GM23338 (cell line): ENCODE measurements at regions not wholly inside any gene's neighbourhood (a gene's known extent, or its start where the extent isn't known, plus 50 kb on each side); places are given as distances from the start of the nearest gene placed in this dataset.
"Not testable (repeated sequence)": the region's sequence is repeated elsewhere in the genome, so short reads cannot be mapped to it uniquely, and the experiment has no call there.

Source experiments
- ATAC-seq: fragments of 200-7000 bp; cut with Tn5 transposase; 3 replicates; pipeline ENCODE4 v1.9.1; 2020
- DNase-seq: peaks from one replicate; pipeline ENCODE4 v3.0.0-alpha.2; 2015; ENCODE audit warnings: low spot score
- H2AFZ ChIP-seq: fragments of 200-600 bp; sonication (generic); 2 replicates; pipeline ENCODE4 v1.8.0; 2016; ENCODE audit warnings: antibody characterized with exemption, mild to moderate bottlenecking, moderate library complexity
- H3F3A ChIP-seq: fragments of 200-600 bp; sonication (generic); replicated peaks from 2 replicates; pipeline ENCODE4 v1.8.0; 2017; ENCODE audit warnings: antibody characterized with exemption, mixed run types, low read depth
- H3K27ac ChIP-seq: fragments of 200-600 bp; sonication (generic); 2 replicates; pipeline ENCODE4 v1.6.1; 2016; ENCODE audit warnings: low read depth
- H3K27me3 ChIP-seq: fragments of 200-600 bp; sonication (generic); 2 replicates; pipeline ENCODE4 v1.8.0; 2016; ENCODE audit warnings: mild to moderate bottlenecking, mixed run types, moderate library complexity; ENCODE audit not compliant: insufficient read depth
- H3K36me3 ChIP-seq: fragments of 200-600 bp; sonication (generic); 2 replicates; pipeline ENCODE4 v1.8.0; 2016; ENCODE audit warnings: mild to moderate bottlenecking; ENCODE audit not compliant: insufficient read depth
- H3K4me1 ChIP-seq: fragments of 200-600 bp; sonication (generic); 2 replicates; pipeline ENCODE4 v1.8.0; 2016; ENCODE audit warnings: mild to moderate bottlenecking, moderate library complexity; ENCODE audit not compliant: insufficient read depth
- H3K4me2 ChIP-seq: fragments of 200-600 bp; sonication (generic); 2 replicates; pipeline ENCODE4 v1.7.1; 2017; ENCODE audit warnings: mixed run types
- H3K4me3 ChIP-seq: fragments of 200-600 bp; sonication (generic); 2 replicates; pipeline ENCODE4 v1.6.1; 2016; ENCODE audit warnings: mixed run types
- H3K79me2 ChIP-seq: fragments of 200-600 bp; sonication (generic); replicated peaks from 2 replicates; pipeline ENCODE4 v1.8.0; 2017; ENCODE audit warnings: mild to moderate bottlenecking; ENCODE audit not compliant: insufficient read depth
- H3K9me2 ChIP-seq: fragments of 200-600 bp; sonication (generic); 2 replicates; pipeline ENCODE4 v1.8.0; 2017; ENCODE audit not compliant: insufficient read depth
- H4K20me1 ChIP-seq: fragments of 200-600 bp; sonication (generic); replicated peaks from 2 replicates; pipeline ENCODE4 v1.8.0; 2017; ENCODE audit warnings: mild to moderate bottlenecking; ENCODE audit not compliant: insufficient read depth
- H3K27ac Mint-ChIP-seq: 2 replicates; pipeline ENCODE4 v1.8.0; 2020; ENCODE audit warnings: inconsistent platforms, mild to moderate bottlenecking, moderate library complexity, mixed read lengths
- H3K27me3 Mint-ChIP-seq: 3 replicates; pipeline ENCODE4 v1.8.0; 2022; ENCODE audit warnings: low read depth, mild to moderate bottlenecking, moderate library complexity, mixed read lengths, inconsistent platforms; ENCODE audit not compliant: insufficient read depth, poor library complexity
- H3K36me3 Mint-ChIP-seq: 3 replicates; pipeline ENCODE4 v1.8.0; 2021; ENCODE audit warnings: low read depth, mild to moderate bottlenecking, inconsistent platforms, moderate library complexity, mixed read lengths
- H3K4me1 Mint-ChIP-seq: 3 replicates; pipeline ENCODE4 v1.8.0; 2020; ENCODE audit warnings: mild to moderate bottlenecking, inconsistent platforms, mixed read lengths
- H3K4me3 Mint-ChIP-seq: 3 replicates; pipeline ENCODE4 v1.8.0; 2021; ENCODE audit warnings: moderate library complexity, mild to moderate bottlenecking, inconsistent platforms, mixed read lengths
- H3K9me3 Mint-ChIP-seq: 3 replicates; pipeline ENCODE4 v1.8.0; 2020; ENCODE audit warnings: moderate library complexity, mild to moderate bottlenecking, inconsistent platforms, mixed read lengths
- CTCF ChIP-seq, 2 experiments: fragments of 200-600 bp in 1 of 2; sonication (generic) in 1 of 2; conservative IDR thresholded peaks; 2 replicates each; pipeline versions ENCODE4 v1.5.1 to v1.6.1; 2016 to 2017; ENCODE audit warnings: antibody characterized with exemption in 2 of 2, low read depth in 2 of 2, mild to moderate bottlenecking in 2 of 2, moderate library complexity in 1 of 2
- ETS1 ChIP-seq: IDR thresholded peaks from 2 replicates; pipeline ENCODE4 v1.6.1; 2016; ENCODE audit warnings: antibody characterized with exemption
- EZH2phosphoT487 ChIP-seq: fragments of 200-600 bp; sonication (generic); IDR thresholded peaks from one replicate; pipeline ENCODE4 v1.8.1; 2018; ENCODE audit warnings: antibody characterized with exemption; ENCODE audit not compliant: unreplicated experiment
- NANOG ChIP-seq: IDR thresholded peaks from 2 replicates; pipeline ENCODE4 v1.6.1; 2016; ENCODE audit warnings: antibody characterized with exemption, borderline replicate concordance
- POLR2AphosphoS5 ChIP-seq: IDR thresholded peaks from 2 replicates; pipeline ENCODE4 v1.6.1; 2016; ENCODE audit warnings: antibody characterized with exemption, low read depth
- ZNF114 ChIP-seq: fragments of 250-450 bp; sonication (Bioruptor Pico); IDR thresholded peaks from 2 replicates; pipeline ENCODE4 v1.5.0; 2020; ENCODE audit warnings: mild to moderate bottlenecking, moderate library complexity
- ZNF331 ChIP-seq: fragments of 250-450 bp; sonication (Bioruptor Pico); IDR thresholded peaks from 2 replicates; pipeline ENCODE4 v1.5.0; 2020; ENCODE audit warnings: low read depth, mild to moderate bottlenecking, moderate library complexity
- TF ChIP-seq, protein P1 (sequence below): fragments of 250-450 bp; sonication (Bioruptor Pico); IDR thresholded peaks from 2 replicates; pipeline ENCODE4 v1.5.0; 2020; ENCODE audit warnings: mild to moderate bottlenecking, moderate library complexity

- TF ChIP-seq, protein P1, sequence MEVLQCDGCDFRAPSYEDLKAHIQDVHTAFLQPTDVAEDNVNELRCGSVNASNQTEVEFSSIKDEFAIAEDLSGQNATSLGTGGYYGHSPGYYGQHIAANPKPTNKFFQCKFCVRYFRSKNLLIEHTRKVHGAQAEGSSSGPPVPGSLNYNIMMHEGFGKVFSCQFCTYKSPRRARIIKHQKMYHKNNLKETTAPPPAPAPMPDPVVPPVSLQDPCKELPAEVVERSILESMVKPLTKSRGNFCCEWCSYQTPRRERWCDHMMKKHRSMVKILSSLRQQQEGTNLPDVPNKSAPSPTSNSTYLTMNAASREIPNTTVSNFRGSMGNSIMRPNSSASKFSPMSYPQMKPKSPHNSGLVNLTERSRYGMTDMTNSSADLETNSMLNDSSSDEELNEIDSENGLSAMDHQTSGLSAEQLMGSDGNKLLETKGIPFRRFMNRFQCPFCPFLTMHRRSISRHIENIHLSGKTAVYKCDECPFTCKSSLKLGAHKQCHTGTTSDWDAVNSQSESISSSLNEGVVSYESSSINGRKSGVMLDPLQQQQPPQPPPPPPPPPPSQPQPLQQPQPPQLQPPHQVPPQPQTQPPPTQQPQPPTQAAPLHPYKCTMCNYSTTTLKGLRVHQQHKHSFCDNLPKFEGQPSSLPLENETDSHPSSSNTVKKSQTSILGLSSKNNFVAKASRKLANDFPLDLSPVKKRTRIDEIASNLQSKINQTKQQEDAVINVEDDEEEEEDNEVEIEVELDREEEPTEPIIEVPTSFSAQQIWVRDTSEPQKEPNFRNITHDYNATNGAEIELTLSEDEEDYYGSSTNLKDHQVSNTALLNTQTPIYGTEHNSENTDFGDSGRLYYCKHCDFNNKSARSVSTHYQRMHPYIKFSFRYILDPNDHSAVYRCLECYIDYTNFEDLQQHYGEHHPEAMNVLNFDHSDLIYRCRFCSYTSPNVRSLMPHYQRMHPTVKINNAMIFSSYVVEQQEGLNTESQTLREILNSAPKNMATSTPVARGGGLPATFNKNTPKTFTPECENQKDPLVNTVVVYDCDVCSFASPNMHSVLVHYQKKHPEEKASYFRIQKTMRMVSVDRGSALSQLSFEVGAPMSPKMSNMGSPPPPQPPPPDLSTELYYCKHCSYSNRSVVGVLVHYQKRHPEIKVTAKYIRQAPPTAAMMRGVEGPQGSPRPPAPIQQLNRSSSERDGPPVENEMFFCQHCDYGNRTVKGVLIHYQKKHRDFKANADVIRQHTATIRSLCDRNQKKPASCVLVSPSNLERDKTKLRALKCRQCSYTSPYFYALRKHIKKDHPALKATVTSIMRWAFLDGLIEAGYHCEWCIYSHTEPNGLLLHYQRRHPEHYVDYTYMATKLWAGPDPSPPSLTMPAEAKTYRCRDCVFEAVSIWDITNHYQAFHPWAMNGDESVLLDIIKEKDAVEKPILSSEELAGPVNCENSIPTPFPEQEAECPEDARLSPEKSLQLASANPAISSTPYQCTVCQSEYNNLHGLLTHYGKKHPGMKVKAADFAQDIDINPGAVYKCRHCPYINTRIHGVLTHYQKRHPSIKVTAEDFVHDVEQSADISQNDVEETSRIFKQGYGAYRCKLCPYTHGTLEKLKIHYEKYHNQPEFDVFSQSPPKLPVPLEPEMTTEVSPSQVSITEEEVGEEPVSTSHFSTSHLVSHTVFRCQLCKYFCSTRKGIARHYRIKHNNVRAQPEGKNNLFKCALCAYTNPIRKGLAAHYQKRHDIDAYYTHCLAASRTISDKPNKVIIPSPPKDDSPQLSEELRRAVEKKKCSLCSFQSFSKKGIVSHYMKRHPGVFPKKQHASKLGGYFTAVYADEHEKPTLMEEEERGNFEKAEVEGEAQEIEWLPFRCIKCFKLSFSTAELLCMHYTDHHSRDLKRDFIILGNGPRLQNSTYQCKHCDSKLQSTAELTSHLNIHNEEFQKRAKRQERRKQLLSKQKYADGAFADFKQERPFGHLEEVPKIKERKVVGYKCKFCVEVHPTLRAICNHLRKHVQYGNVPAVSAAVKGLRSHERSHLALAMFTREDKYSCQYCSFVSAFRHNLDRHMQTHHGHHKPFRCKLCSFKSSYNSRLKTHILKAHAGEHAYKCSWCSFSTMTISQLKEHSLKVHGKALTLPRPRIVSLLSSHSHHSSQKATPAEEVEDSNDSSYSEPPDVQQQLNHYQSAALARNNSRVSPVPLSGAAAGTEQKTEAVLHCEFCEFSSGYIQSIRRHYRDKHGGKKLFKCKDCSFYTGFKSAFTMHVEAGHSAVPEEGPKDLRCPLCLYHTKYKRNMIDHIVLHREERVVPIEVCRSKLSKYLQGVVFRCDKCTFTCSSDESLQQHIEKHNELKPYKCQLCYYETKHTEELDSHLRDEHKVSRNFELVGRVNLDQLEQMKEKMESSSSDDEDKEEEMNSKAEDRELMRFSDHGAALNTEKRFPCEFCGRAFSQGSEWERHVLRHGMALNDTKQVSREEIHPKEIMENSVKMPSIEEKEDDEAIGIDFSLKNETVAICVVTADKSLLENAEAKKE (CRISPR knock-in tag): no peak
- TF ChIP-seq CTCF (conservative IDR thresholded peaks at IDR 0.05; ENCODE audit: low read depth in 2 of 2) (no peak), ETS1 (no peak), NANOG (no peak), POLR2AphosphoS5 (no peak), ZNF114 (CRISPR knock-in tag) (no peak), ZNF331 (CRISPR knock-in tag) (no peak), EZH2phosphoT487 (no peak)
Observed at GRCh38 chr2:95761556-95761955, 169.8 kb downstream of the TRIM43 start (continued).

GRCh38 chr2:95762023-95763021 is 170.5 kb downstream of the TRIM43 start:
- not testable (repeated sequence) for H3K9me3 Mint-ChIP-seq, H3K27me3 Mint-ChIP-seq, H3K4me3 Mint-ChIP-seq

DNA sequence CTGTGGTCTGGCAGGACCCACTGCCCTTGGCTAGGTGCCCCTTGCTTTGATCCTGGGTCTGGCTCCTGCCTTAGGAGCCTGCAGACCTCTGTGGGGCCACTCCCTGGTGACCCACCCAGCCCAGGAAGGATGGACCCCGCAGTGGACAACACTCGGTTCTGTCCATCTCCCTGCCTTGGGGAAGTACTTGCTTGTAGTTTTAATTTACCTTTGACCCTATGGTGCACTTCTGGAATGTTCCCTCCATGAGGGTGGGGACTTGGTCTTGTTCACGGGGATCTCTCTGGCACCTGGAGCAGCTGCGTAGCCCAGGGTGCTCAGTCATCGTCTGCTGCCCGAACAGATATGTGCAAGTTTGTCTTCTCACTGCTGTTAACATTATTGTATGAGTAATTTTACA is 171.3 kb downstream of the TRIM43 start:
- H3K36me3 Mint-ChIP-seq, H3K4me3 Mint-ChIP-seq, ATAC-seq, H3K27me3 Mint-ChIP-seq, H3K36me3 ChIP-seq, H3K27ac Mint-ChIP-seq, H3F3A ChIP-seq, H3K4me1 ChIP-seq, H3K9me2 ChIP-seq, H4K20me1 ChIP-seq, H3K4me2 ChIP-seq, H2AFZ ChIP-seq, H3K79me2 ChIP-seq, H3K27ac ChIP-seq, DNase-seq, H3K9me3 Mint-ChIP-seq, H3K4me1 Mint-ChIP-seq, H3K4me3 ChIP-seq, H3K27me3 ChIP-seq: not testable (repeated sequence)

More at GRCh38 chr2:95762023-95763021, 170.5 kb downstream of the TRIM43 start:
- H3F3A ChIP-seq, ATAC-seq, H2AFZ ChIP-seq, H3K27me3 ChIP-seq, H3K79me2 ChIP-seq, H3K9me2 ChIP-seq, H3K36me3 Mint-ChIP-seq, H3K4me2 ChIP-seq, H3K27ac ChIP-seq, H3K36me3 ChIP-seq, H3K4me3 ChIP-seq, H3K4me1 ChIP-seq, H3K27ac Mint-ChIP-seq, H4K20me1 ChIP-seq, DNase-seq, H3K4me1 Mint-ChIP-seq: not testable (repeated sequence)
